ENCODE measurements at regions not wholly inside any gene's neighbourhood (a gene's known extent, or its start where the extent isn't known, plus 50 kb on each side); places are given as distances from the start of the nearest gene placed in this dataset.

GRCh38 chr11:11011617-11012016 is 153.8 kb upstream of the ZBED5 start:
- ChIA-PET POLR2A (interaction anchor here (0.6 kb wide), 1 partner anchor 10 kb away, joined by 3 read pairs; no protein-coding TSS in a partner anchor), CTCF (no interaction called here)
- no peaks in the 10 kb centered on the region for H3K36me3 Mint-ChIP-seq (ENCODE audit: low read depth)

GRCh38 chr11:11010624-11011127 is 152.8 kb upstream of the ZBED5 start:
- H3K4me3 Mint-ChIP-seq: no peak overlapping the region
- no peak overlapping the region for H3K4me3 ChIP-seq (ENCODE audit: low read length)
- H3K9me3 ChIP-seq (ENCODE audit: control insufficient read depth in 1 of 2, insufficient read depth in 1 of 2, low read length in 2 of 2): no peaks in the 10 kb centered on the region
- no peak for TF ChIP-seq CTCF (IDR thresholded peaks at IDR 0.05)
- no peak overlapping the region for H3K27ac Mint-ChIP-seq
- H3K27me3 Mint-ChIP-seq: peaks cover 34% of the 10 kb centered on the region
- H3K4me1 ChIP-seq (ENCODE audit: insufficient read depth, low read length): no peaks in the 10 kb centered on the region
- DNase-seq: peak in 5 of 14 experiments; percentile 6 to 38 (median 17)
- no peaks in the 10 kb centered on the region for H3K9me3 Mint-ChIP-seq
- H3K36me3 Mint-ChIP-seq (ENCODE audit: low read depth): no peaks in the 10 kb centered on the region
- no peak for ATAC-seq (ENCODE audit: poor library complexity)
- no peaks in the 10 kb centered on the region for H3K4me1 Mint-ChIP-seq (ENCODE audit: low read depth)
- no peaks in the 10 kb centered on the region for H3K36me3 ChIP-seq (ENCODE audit: insufficient read depth, low read length)
- intact Hi-C loops (cut with DNase I, micrococcal nuclease): no loop called here
- H3K27ac ChIP-seq (ENCODE audit: low read depth in 1 of 2, low read length in 2 of 2): no peak overlapping the region
- ChIA-PET CTCF (interaction anchor here (1.3 kb wide), 1 partner anchor 132 kb away, joined by 3 read pairs; no protein-coding TSS in a partner anchor), POLR2A (no interaction called here)
- peaks cover 13 to 15% of the 10 kb centered on the region in 2 experiments for H3K27me3 ChIP-seq (ENCODE audit: control insufficient read depth in 1 of 2, insufficient read depth in 2 of 2, low read length in 2 of 2)

More at GRCh38 chr11:11011617-11012016, 153.8 kb upstream of the ZBED5 start:
- H3K27ac Mint-ChIP-seq: no peak overlapping the region
- DNase-seq: no peak
- Histone ChIP-seq H3K27ac (ENCODE audit: low read depth in 1 of 2, low read length in 2 of 2) (no peak overlapping the region), H3K27me3 (ENCODE audit: control insufficient read depth in 1 of 2, insufficient read depth in 2 of 2, low read length in 2 of 2) (peaks cover 13 to 15% of the 10 kb centered on the region in 2 experiments), H3K9me3 (ENCODE audit: control insufficient read depth in 1 of 2, insufficient read depth in 1 of 2, low read length in 2 of 2) (no peaks in the 10 kb centered on the region), H3K36me3 (ENCODE audit: insufficient read depth, low read length) (no peaks in the 10 kb centered on the region), H3K4me1 (ENCODE audit: insufficient read depth, low read length) (no peaks in the 10 kb centered on the region), H3K4me3 (ENCODE audit: low read length) (no peak overlapping the region)
- ATAC-seq (ENCODE audit: poor library complexity): no peak
- H3K4me1 Mint-ChIP-seq (ENCODE audit: low read depth): no peaks in the 10 kb centered on the region
- H3K9me3 Mint-ChIP-seq: no peaks in the 10 kb centered on the region
- no peak for TF ChIP-seq CTCF (IDR thresholded peaks at IDR 0.05)
- H3K4me3 Mint-ChIP-seq: no peak overlapping the region
- peaks cover 28% of the 10 kb centered on the region for H3K27me3 Mint-ChIP-seq
- intact Hi-C loops (cut with DNase I, micrococcal nuclease): no loop called here

GRCh38 chr11:11009179-11009578 is 151.3 kb upstream of the ZBED5 start:
- Histone ChIP-seq H3K36me3 (ENCODE audit: insufficient read depth, low read length) (no peaks in the 10 kb centered on the region), H3K4me3 (ENCODE audit: low read length) (no peak overlapping the region), H3K4me1 (ENCODE audit: insufficient read depth, low read length) (no peaks in the 10 kb centered on the region), H3K27me3 (ENCODE audit: control insufficient read depth in 1 of 2, insufficient read depth in 2 of 2, low read length in 2 of 2) (peaks cover 13 to 15% of the 10 kb centered on the region in 2 experiments), H3K9me3 (ENCODE audit: control insufficient read depth in 1 of 2, insufficient read depth in 1 of 2, low read length in 2 of 2) (no peaks in the 10 kb centered on the region), H3K27ac (ENCODE audit: low read depth in 1 of 2, low read length in 2 of 2) (no peak overlapping the region)
- TF ChIP-seq CTCF (IDR thresholded peaks at IDR 0.05): no peak
- H3K27ac Mint-ChIP-seq: no peak overlapping the region
- peaks cover 46% of the 10 kb centered on the region for H3K27me3 Mint-ChIP-seq
- ChIA-PET CTCF (interaction anchor here (1.7 kb wide), 1 partner anchor 75 kb away, joined by 3 read pairs; no protein-coding TSS in a partner anchor), POLR2A (no interaction called here)
- intact Hi-C loops (cut with DNase I, micrococcal nuclease): no loop called here
- no peaks in the 10 kb centered on the region for H3K36me3 Mint-ChIP-seq (ENCODE audit: low read depth)
- H3K9me3 Mint-ChIP-seq: no peaks in the 10 kb centered on the region
- ATAC-seq (ENCODE audit: poor library complexity) (no peak), DNase-seq (no peak)
- H3K4me1 Mint-ChIP-seq (ENCODE audit: low read depth): no peaks in the 10 kb centered on the region
- H3K4me3 Mint-ChIP-seq: no peak overlapping the region
